ENCODE measurements at regions not wholly inside any gene's neighbourhood (a gene's known extent, or its start where the extent isn't known, plus 50 kb on each side); places are given as distances from the start of the nearest gene placed in this dataset.
"Not testable (repeated sequence)": the region's sequence is repeated elsewhere in the genome, so short reads cannot be mapped to it uniquely, and the experiment has no call there.

GRCh38 chr21:28069450-28069923 is 923.2 kb downstream of the LTN1 start:
- DNase-seq (ENCODE audit: low spot score): peak; percentile 68

GRCh38 chr21:28068455-28069358 is 924.0 kb downstream of the LTN1 start:
- DNase-seq (ENCODE audit: low spot score): no peak

GRCh38 chr21:28066596-28067387 is 925.9 kb downstream of the LTN1 start:
- DNase-seq (ENCODE audit: low spot score): no peak

GRCh38 chr21:28066076-28066475 is 926.6 kb downstream of the LTN1 start:
- DNase-seq (ENCODE audit: low spot score): peak; percentile 18

- DNase-seq (ENCODE audit: low spot score): no peak
Measured at GRCh38 chr21:28063241-28064216, 929.1 kb downstream of the LTN1 start.

- DNase-seq (ENCODE audit: low spot score): not testable (repeated sequence)
Measured at GRCh38 chr21:28052956-28053355, 939.7 kb downstream of the LTN1 start.

- not testable (repeated sequence) for DNase-seq (ENCODE audit: low spot score)
Measured at GRCh38 chr21:28051649-28052048, 941.0 kb downstream of the LTN1 start.

- DNase-seq (ENCODE audit: low spot score): not testable (repeated sequence)
Measured at GRCh38 chr21:28035692-28036091, 957.0 kb downstream of the LTN1 start.

- not testable (repeated sequence) for DNase-seq (ENCODE audit: low spot score)
Measured at GRCh38 chr21:28034916-28035315, 957.8 kb downstream of the LTN1 start.

GRCh38 chr21:28034334-28034733 is 958.3 kb downstream of the LTN1 start:
- not testable (repeated sequence) for DNase-seq (ENCODE audit: low spot score)

- DNase-seq (ENCODE audit: low spot score): not testable (repeated sequence)
Measured at GRCh38 chr21:28032652-28033051, 960.0 kb downstream of the LTN1 start.

- not testable (repeated sequence) for DNase-seq (ENCODE audit: low spot score)
Measured at GRCh38 chr21:28031066-28031465, 961.6 kb downstream of the LTN1 start.

GRCh38 chr21:28025111-28025510 is 967.6 kb downstream of the LTN1 start:
- no peak for DNase-seq (ENCODE audit: low spot score)

GRCh38 chr21:28018741-28019669 is 973.7 kb downstream of the LTN1 start:
- no peak for DNase-seq (ENCODE audit: low spot score)

GRCh38 chr21:28018213-28018612 is 974.5 kb downstream of the LTN1 start:
- no peak for DNase-seq (ENCODE audit: low spot score)

- DNase-seq (ENCODE audit: low spot score): no peak
Measured at GRCh38 chr21:28016571-28016970, 976.1 kb downstream of the LTN1 start.

- not testable (repeated sequence) for DNase-seq (ENCODE audit: low spot score)
Measured at GRCh38 chr21:28013123-28013522, 979.6 kb downstream of the LTN1 start.

GRCh38 chr21:28011970-28012369 is 980.7 kb downstream of the LTN1 start:
- DNase-seq (ENCODE audit: low spot score): not testable (repeated sequence)

GRCh38 chr21:28008245-28008644 is 984.4 kb downstream of the LTN1 start:
- DNase-seq (ENCODE audit: low spot score): not testable (repeated sequence)

- DNase-seq (ENCODE audit: low spot score): not testable (repeated sequence)
Measured at GRCh38 chr21:28003627-28004026, 989.0 kb downstream of the LTN1 start.

All from COLO829 (cell line).